OCI-LY3 (cell line): ENCODE measurements at regions not wholly inside any gene's neighbourhood (a gene's known extent, or its start where the extent isn't known, plus 50 kb on each side); places are given as distances from the start of the nearest gene placed in this dataset.

Source experiments
- H2AFZ ChIP-seq: fragments of 200-600, 300-600 bp; shearing (Covaris generic); 2 replicates; pipeline ENCODE4 v1.6.0; 2014; ENCODE audit warnings: antibody characterized with exemption, low read depth, low read length
- H3K27ac ChIP-seq: fragments of 200-600, 300-600 bp; sonication (generic); 2 replicates; pipeline ENCODE4 v1.5.1; 2014; ENCODE audit warnings: mild to moderate bottlenecking, low read length, moderate library complexity, mixed read lengths
- H3K27me3 ChIP-seq: fragments of 200-600, 300-600 bp; sonication (generic); 2 replicates; pipeline ENCODE4 v1.6.1; 2014; ENCODE audit warnings: low read depth, low read length, mixed read lengths
- H3K36me3 ChIP-seq: fragments of 200-600, 300-600 bp; sonication (generic); replicated peaks from 2 replicates; pipeline ENCODE3; 2014; ENCODE audit warnings: low read depth, low read length, mixed read lengths
- H3K4me1 ChIP-seq: fragments of 300-600, 200-600 bp; sonication (generic); 2 replicates; pipeline ENCODE4 v1.6.1; 2014; ENCODE audit warnings: low read length, mixed read lengths
- H3K4me2 ChIP-seq: fragments of 200-600, 300-600 bp; sonication (generic); 2 replicates; pipeline ENCODE4 v1.6.1; 2014; ENCODE audit warnings: low read length, mixed read lengths
- H3K4me3 ChIP-seq: fragments of 300-600, 200-600 bp; sonication (generic); 2 replicates; pipeline ENCODE4 v1.5.1; 2014; ENCODE audit warnings: antibody characterized with exemption, mild to moderate bottlenecking, low read length, moderate library complexity
- H3K79me2 ChIP-seq: fragments of 300-600, 200-600 bp; shearing (Covaris generic); 2 replicates; pipeline ENCODE4 v1.6.1; 2014; ENCODE audit warnings: mild to moderate bottlenecking, low read length, mixed read lengths
- H3K9ac ChIP-seq: fragments of 300-600, 200-600 bp; shearing (Covaris generic); 2 replicates; pipeline ENCODE4 v1.6.0; 2014; ENCODE audit warnings: mild to moderate bottlenecking, low read length, moderate library complexity
- H3K9me3 ChIP-seq: fragments of 200-600, 300-600 bp; shearing (Covaris generic); 2 replicates; pipeline ENCODE4 v1.6.1; 2014; ENCODE audit warnings: low read length, mixed read lengths; ENCODE audit not compliant: insufficient read depth
- H4K20me1 ChIP-seq: fragments of 200-600, 300-600 bp; sonication (generic); 2 replicates; pipeline ENCODE4 v1.6.1; 2016; ENCODE audit warnings: low read length, mixed read lengths; ENCODE audit not compliant: insufficient read depth
- CTCF ChIP-seq: fragments of 200-600, 300-600 bp; sonication (generic); IDR thresholded peaks from 2 replicates; pipeline ENCODE4 v1.5.1; 2014; ENCODE audit warnings: antibody characterized with exemption, low read length, low read depth
- EZH2phosphoT487 ChIP-seq: fragments of 200-600 bp; shearing (Covaris generic); IDR thresholded peaks from 2 replicates; pipeline ENCODE4 v1.6.1; 2018; ENCODE audit warnings: antibody characterized with exemption, mixed run types, low read depth

GRCh38 chr19:30690525-30690924 is 318.3 kb downstream of the ZNF536 start:
- Histone ChIP-seq H3K4me1 (no peaks in the 10 kb centered on the region), H3K27me3 (peaks cover 11% of the 10 kb centered on the region; the same call in 1 of the 2 replicates), H3K36me3 (no peaks in the 10 kb centered on the region), H3K9ac (no peak overlapping the region), H3K9me3 (no peaks in the 10 kb centered on the region), H3K4me3 (no peak overlapping the region), H4K20me1 (no peaks in the 10 kb centered on the region), H3K27ac (no peak overlapping the region), H2AFZ (no peak overlapping the region), H3K4me2 (no peak overlapping the region), H3K79me2 (no peaks in the 10 kb centered on the region)
- no peak for TF ChIP-seq EZH2phosphoT487
- TF ChIP-seq CTCF = no peak

GRCh38 chr19:30689474-30689873 is 317.3 kb downstream of the ZNF536 start:
- H4K20me1 ChIP-seq = no peaks in the 10 kb centered on the region
- no peak overlapping the region for H3K27ac ChIP-seq
- H3K4me1 ChIP-seq = no peaks in the 10 kb centered on the region
- no peak for TF ChIP-seq EZH2phosphoT487
- TF ChIP-seq CTCF = no peak
- H3K27me3 ChIP-seq = peaks cover 11% of the 10 kb centered on the region; the same call in 1 of the 2 replicates
- H3K4me2 ChIP-seq = no peak overlapping the region
- H3K79me2 ChIP-seq = no peaks in the 10 kb centered on the region
- H3K36me3 ChIP-seq = no peaks in the 10 kb centered on the region
- no peaks in the 10 kb centered on the region for H3K9me3 ChIP-seq
- H3K9ac ChIP-seq = no peak overlapping the region
- no peak overlapping the region for H2AFZ ChIP-seq
- no peak overlapping the region for H3K4me3 ChIP-seq

GRCh38 chr19:30688696-30689095 is 316.5 kb downstream of the ZNF536 start:
- Histone ChIP-seq H3K4me3 (no peak overlapping the region), H3K27ac (no peak overlapping the region), H3K79me2 (no peaks in the 10 kb centered on the region), H3K4me1 (no peaks in the 10 kb centered on the region), H3K9ac (no peak overlapping the region), H3K27me3 (peaks cover 11% of the 10 kb centered on the region; the same call in 1 of the 2 replicates), H3K4me2 (no peak overlapping the region), H4K20me1 (no peaks in the 10 kb centered on the region), H3K36me3 (no peaks in the 10 kb centered on the region), H2AFZ (no peak overlapping the region), H3K9me3 (no peaks in the 10 kb centered on the region)
- no peak for TF ChIP-seq CTCF
- TF ChIP-seq EZH2phosphoT487 = no peak

- peaks cover 11% of the 10 kb centered on the region; the same call in 1 of the 2 replicates for H3K27me3 ChIP-seq
- H3K9ac ChIP-seq = no peak overlapping the region
- no peak overlapping the region for H3K4me2 ChIP-seq
Observed at GRCh38 chr19:30686826-30687566, 314.8 kb downstream of the ZNF536 start.

More at GRCh38 chr19:30686826-30687566, 314.8 kb downstream of the ZNF536 start:
- no peak overlapping the region for H2AFZ ChIP-seq
- H3K4me3 ChIP-seq = no peak overlapping the region
- H3K4me1 ChIP-seq = no peaks in the 10 kb centered on the region
- H4K20me1 ChIP-seq = no peaks in the 10 kb centered on the region
- no peaks in the 10 kb centered on the region for H3K36me3 ChIP-seq
- H3K79me2 ChIP-seq = no peaks in the 10 kb centered on the region
- no peaks in the 10 kb centered on the region for H3K9me3 ChIP-seq
- no peak overlapping the region for H3K27ac ChIP-seq
- TF ChIP-seq EZH2phosphoT487 (no peak), CTCF (no peak)
